H1 (cell line): ENCODE measurements at regions not wholly inside any gene's neighbourhood (a gene's known extent, or its start where the extent isn't known, plus 50 kb on each side); places are given as distances from the start of the nearest gene placed in this dataset.

Experiments used
- CHD7 ChIP-seq: fragments of 300-600 bp; sonication (generic); IDR thresholded peaks from 2 replicates; pipeline ENCODE4 v1.7.1; 2012; ENCODE audit warnings: low read length, moderate library complexity, mild to moderate bottlenecking, inconsistent platforms; ENCODE audit not compliant: insufficient replicate concordance

GRCh38 chr7:54880326-54880989 lies 121.4 kb upstream of the SEC61G start (continued):
- no peak for TF ChIP-seq CHD7
